Tibial artery (tissue), 4 donors: ENCODE measurements at regions not wholly inside any gene's neighbourhood (a gene's known extent, or its start where the extent isn't known, plus 50 kb on each side); places are given as distances from the start of the nearest gene placed in this dataset.

Source experiments
- DNase-seq, 2 donors: peaks; one replicate each; pipeline ENCODE4 v3.0.0-alpha.2; 2019
- H3K27ac ChIP-seq, 2 donors: fragments of 200-600 bp; sonication (generic) in 1 of 2; 1 replicate in 1 of 2; 2 replicates in 1 of 2; pipeline ENCODE4 v1.5.1; 2018 to 2019; ENCODE audit warnings: mild to moderate bottlenecking in 1 of 2
- H3K27me3 ChIP-seq, 2 donors: fragments of 200-600 bp; sonication (generic) in 1 of 2; one replicate each; pipeline versions ENCODE4 v1.5.1 to v1.6.0; 2016 to 2019
- H3K36me3 ChIP-seq, 3 donors: fragments of 200-600 bp; sonication (generic) in 2 of 3; one replicate each; pipeline ENCODE4 v1.5.1; 2016 to 2019; ENCODE audit warnings: mild to moderate bottlenecking in 2 of 3
- H3K4me1 ChIP-seq, 4 donors: fragments of 200-600 bp; sonication (generic) in 2 of 4; 1 replicate in 3 of 4; 2 replicates in 1 of 4; pipeline ENCODE4 v1.5.1; 2016 to 2019
- H3K4me3 ChIP-seq, 2 donors: fragments of 200-600 bp; sonication (generic) in 1 of 2; 1 replicate in 1 of 2; 2 replicates in 1 of 2; pipeline ENCODE4 v1.5.1; 2018 to 2019; ENCODE audit warnings: mild to moderate bottlenecking in 2 of 2
- H3K9me3 ChIP-seq, 3 donors: fragments of 200-600 bp; sonication (generic) in 1 of 3; one replicate each; pipeline ENCODE4 v1.5.1; 2016 to 2019
- intact Hi-C: fragments of 100-400 bp; cut with DNase I; formaldehyde crosslinking; loops from one replicate; pipeline ENCODE4 v1.15.0; 2023; ENCODE audit warnings: low total_unique reads
- TF ChIP-seq, protein P1 (sequence below), 2 experiments: fragments of 200-600 bp in 1 of 2; fragments of 450-650 bp in 1 of 2; IDR thresholded peaks; one replicate each; pipeline ENCODE4 v1.5.1; 2017 to 2019; ENCODE audit warnings: antibody characterized with exemption in 2 of 2, mild to moderate bottlenecking in 1 of 2, moderate library complexity in 1 of 2

DNA sequence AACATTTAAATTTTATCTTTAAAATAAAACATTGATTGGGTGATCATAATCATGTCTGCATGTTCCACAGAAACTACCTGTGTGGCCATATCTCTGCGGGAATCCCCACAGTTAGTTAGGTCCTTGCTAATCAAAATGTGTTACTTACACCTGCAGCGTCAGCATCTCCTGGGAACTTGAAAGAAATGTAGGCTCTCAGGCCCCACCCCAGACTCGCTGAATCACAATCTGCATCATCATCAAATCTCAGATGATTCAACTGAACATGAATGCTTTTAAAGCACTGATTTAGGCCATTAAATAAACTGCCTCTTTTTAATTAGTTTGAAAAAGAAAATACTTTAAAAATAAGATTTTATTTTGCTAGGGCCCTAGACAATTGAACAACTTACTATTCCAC lies 577.8 kb downstream of the PYDC2 start:
- H3K4me3 ChIP-seq, result no peak overlapping the region
- TF ChIP-seq, protein P1, sequence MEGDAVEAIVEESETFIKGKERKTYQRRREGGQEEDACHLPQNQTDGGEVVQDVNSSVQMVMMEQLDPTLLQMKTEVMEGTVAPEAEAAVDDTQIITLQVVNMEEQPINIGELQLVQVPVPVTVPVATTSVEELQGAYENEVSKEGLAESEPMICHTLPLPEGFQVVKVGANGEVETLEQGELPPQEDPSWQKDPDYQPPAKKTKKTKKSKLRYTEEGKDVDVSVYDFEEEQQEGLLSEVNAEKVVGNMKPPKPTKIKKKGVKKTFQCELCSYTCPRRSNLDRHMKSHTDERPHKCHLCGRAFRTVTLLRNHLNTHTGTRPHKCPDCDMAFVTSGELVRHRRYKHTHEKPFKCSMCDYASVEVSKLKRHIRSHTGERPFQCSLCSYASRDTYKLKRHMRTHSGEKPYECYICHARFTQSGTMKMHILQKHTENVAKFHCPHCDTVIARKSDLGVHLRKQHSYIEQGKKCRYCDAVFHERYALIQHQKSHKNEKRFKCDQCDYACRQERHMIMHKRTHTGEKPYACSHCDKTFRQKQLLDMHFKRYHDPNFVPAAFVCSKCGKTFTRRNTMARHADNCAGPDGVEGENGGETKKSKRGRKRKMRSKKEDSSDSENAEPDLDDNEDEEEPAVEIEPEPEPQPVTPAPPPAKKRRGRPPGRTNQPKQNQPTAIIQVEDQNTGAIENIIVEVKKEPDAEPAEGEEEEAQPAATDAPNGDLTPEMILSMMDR (IDR thresholded peaks at IDR 0.05), result no peak
- H3K27me3 ChIP-seq, result no peaks in the 10 kb centered on the region
- H3K9me3 ChIP-seq, result no peaks in the 10 kb centered on the region
- intact Hi-C loops, result no loop called here
- H3K36me3 ChIP-seq, result no peaks in the 10 kb centered on the region
- DNase-seq, result no peak
- no peaks in the 10 kb centered on the region for H3K4me1 ChIP-seq
- no peak overlapping the region for H3K27ac ChIP-seq

- H3K27me3 ChIP-seq, result no peaks in the 10 kb centered on the region
- no peak overlapping the region for H3K27ac ChIP-seq
- H3K4me3 ChIP-seq, result no peak overlapping the region
- no peaks in the 10 kb centered on the region for H3K4me1 ChIP-seq
- TF ChIP-seq, protein P1 (IDR thresholded peaks at IDR 0.05), result no peak
- intact Hi-C loops, result no loop called here
- H3K9me3 ChIP-seq, result no peaks in the 10 kb centered on the region
- H3K36me3 ChIP-seq, result no peaks in the 10 kb centered on the region
- no peak for DNase-seq
Measured at GRCh38 chr3:192039593-192039992, 578.6 kb downstream of the PYDC2 start.

DNA sequence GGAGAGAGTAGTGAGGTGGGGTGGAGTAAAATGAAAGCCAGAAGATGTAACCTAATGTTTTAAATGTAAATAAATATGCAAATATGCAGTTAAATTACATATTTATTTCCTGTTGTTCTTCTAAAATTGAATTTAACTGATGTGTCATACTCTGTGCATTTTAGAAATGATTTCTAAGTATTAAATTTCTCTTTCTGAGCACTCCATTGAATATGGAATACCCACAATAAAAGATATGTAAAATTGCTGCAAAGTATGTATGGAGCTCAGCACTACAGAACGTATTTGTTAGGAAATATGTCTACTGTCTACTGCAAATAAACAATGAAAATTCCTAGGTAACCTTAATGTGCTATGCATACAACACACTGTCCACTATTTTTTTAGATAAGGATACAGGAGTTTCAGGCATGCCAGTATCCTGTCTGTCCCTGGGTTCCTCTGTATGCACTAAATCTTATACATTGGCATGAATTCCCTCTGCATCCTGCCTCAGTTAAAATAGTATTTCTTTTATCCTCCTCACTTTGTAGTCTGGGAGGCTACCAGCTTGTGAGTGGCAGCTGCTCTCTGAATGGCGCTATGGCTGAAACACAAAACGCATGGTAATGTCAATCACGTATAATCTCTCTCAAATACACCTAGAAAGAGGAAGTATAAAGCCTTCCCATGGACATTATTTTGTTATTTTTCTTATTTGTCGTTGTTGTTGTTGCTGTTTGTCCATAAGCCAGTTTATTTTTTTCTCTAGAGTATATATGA lies 579.5 kb downstream of the PYDC2 start:
- intact Hi-C loops, result no loop called here
- H3K27me3 ChIP-seq, result no peaks in the 10 kb centered on the region
- H3K27ac ChIP-seq, result no peak overlapping the region
- H3K36me3 ChIP-seq, result no peaks in the 10 kb centered on the region
- no peak overlapping the region for H3K4me3 ChIP-seq
- H3K9me3 ChIP-seq, result no peaks in the 10 kb centered on the region
- no peaks in the 10 kb centered on the region for H3K4me1 ChIP-seq
- TF ChIP-seq, protein P1 (IDR thresholded peaks at IDR 0.05), result no peak
- DNase-seq, result no peak

GRCh38 chr3:192042116-192042515 lies 581.2 kb downstream of the PYDC2 start:
- TF ChIP-seq, protein P1 (IDR thresholded peaks at IDR 0.05), result no peak
- no peaks in the 10 kb centered on the region for H3K4me1 ChIP-seq
- intact Hi-C loops, result no loop called here

GRCh38 chr3:192054881-192055280 lies 593.9 kb downstream of the PYDC2 start:
- no peak overlapping the region for H3K4me3 ChIP-seq
- DNase-seq, result no peak
- no peaks in the 10 kb centered on the region for H3K9me3 ChIP-seq
- no peak overlapping the region for H3K27ac ChIP-seq
- H3K4me1 ChIP-seq, result no peaks in the 10 kb centered on the region
- H3K27me3 ChIP-seq, result no peaks in the 10 kb centered on the region
- intact Hi-C loops, result no loop called here
- TF ChIP-seq, protein P1 (IDR thresholded peaks at IDR 0.05), result no peak
- no peaks in the 10 kb centered on the region for H3K36me3 ChIP-seq

More at GRCh38 chr3:192042116-192042515, 581.2 kb downstream of the PYDC2 start:
- H3K27me3 ChIP-seq, result no peaks in the 10 kb centered on the region
- H3K9me3 ChIP-seq, result no peaks in the 10 kb centered on the region
- no peak overlapping the region for H3K27ac ChIP-seq
- DNase-seq, result no peak
- H3K36me3 ChIP-seq, result no peaks in the 10 kb centered on the region
- H3K4me3 ChIP-seq, result no peak overlapping the region
